H1 (cell line): ENCODE measurements at regions not wholly inside any gene's neighbourhood (a gene's known extent, or its start where the extent isn't known, plus 50 kb on each side); places are given as distances from the start of the nearest gene placed in this dataset.

Experiments
- CTCF ChIA-PET: fragments of 300-600 bp; sonication (Branson Sonifier 250); formaldehyde crosslinking; loops from one replicate; lab custom pipeline; 2021; ENCODE audit not compliant: partially characterized antibody; lab: Charles Lee
- POLR2A ChIA-PET: fragments of 300-600 bp; sonication (Branson Sonifier 250); formaldehyde crosslinking; loops from one replicate; lab custom pipeline; 2021; ENCODE audit warnings: inconsistent platforms; ENCODE audit not compliant: partially characterized antibody; lab: Charles Lee
- DNase-seq, 2 experiments: peaks; one replicate each; pipeline versions ENCODE4 v3.0.0 to v3.0.0-alpha.2; 2010 to 2022; ENCODE audit warnings: low spot score in 2 of 2, low read depth in 1 of 2, mixed read lengths in 1 of 2
- FAIRE-seq: peaks from 2 replicates; lab custom pipeline; 2011; peaks lifted over from hg19 to GRCh38; lab: Jason Lieb, UNC
- H2AFZ ChIP-seq: 2 replicates; pipeline ENCODE4 v1.8.1; 2012; ENCODE audit warnings: low read length, inconsistent platforms
- H2AK5ac ChIP-seq: 2 replicates; pipeline ENCODE4 v1.6.1; 2013; ENCODE audit warnings: low read depth, low read length
- H2BK120ac ChIP-seq: replicated peaks from 2 replicates; pipeline ENCODE3; 2013; ENCODE audit warnings: low read depth, low read length, inconsistent platforms
- H2BK12ac ChIP-seq: 2 replicates; pipeline ENCODE4 v1.6.1; 2013; ENCODE audit warnings: low read depth, low read length
- H2BK15ac ChIP-seq: 2 replicates; pipeline ENCODE4 v1.6.1; 2013; ENCODE audit warnings: low read length
- H2BK20ac ChIP-seq: 2 replicates; pipeline ENCODE4 v1.6.1; 2013; ENCODE audit warnings: low read length
- H2BK5ac ChIP-seq: 2 replicates; pipeline ENCODE4 v1.6.1; 2013; ENCODE audit warnings: low read depth, low read length
- H3K14ac ChIP-seq: 2 replicates; pipeline ENCODE4 v1.6.1; 2013; ENCODE audit warnings: inconsistent platforms; ENCODE audit not compliant: insufficient read length
- H3K18ac ChIP-seq: 2 replicates; pipeline ENCODE4 v1.6.1; 2013; ENCODE audit warnings: low read length; ENCODE audit errors: extremely low read depth
- H3K23ac ChIP-seq: 2 replicates; pipeline ENCODE4 v1.6.1; 2013; ENCODE audit warnings: inconsistent platforms; ENCODE audit not compliant: insufficient read length
- H3K23me2 ChIP-seq: 2 replicates; pipeline ENCODE4 v1.6.1; 2013; ENCODE audit warnings: low read depth, low read length
- H3K27ac ChIP-seq: 2 replicates; pipeline ENCODE4 v1.6.1; 2011; ENCODE audit warnings: low read depth, low read length, inconsistent platforms
- H3K27me3 ChIP-seq, 4 experiments: replicated peaks in 1 of 4; 1 replicate in 1 of 4; 2 replicates in 3 of 4; pipeline versions ENCODE4 v1.6.1 to v1.8.1; 2011 to 2013; ENCODE audit warnings: low read length in 3 of 4, mild to moderate bottlenecking in 3 of 4, inconsistent platforms in 2 of 4, mixed read lengths in 2 of 4, moderate library complexity in 1 of 4; ENCODE audit not compliant: control insufficient read depth in 3 of 4, insufficient read depth in 3 of 4; ENCODE audit errors: extremely low read depth in 1 of 4
- H3K36me3 ChIP-seq, 4 experiments: 2 replicates each; pipeline versions ENCODE4 v1.6.1 to v1.8.1; 2011 to 2013; ENCODE audit warnings: mild to moderate bottlenecking in 4 of 4, low read length in 3 of 4, moderate library complexity in 2 of 4, control low read depth in 1 of 4, inconsistent platforms in 1 of 4; ENCODE audit not compliant: insufficient read depth in 4 of 4, control insufficient read depth in 2 of 4
- H3K4ac ChIP-seq: replicated peaks from 2 replicates; pipeline ENCODE3; 2013; ENCODE audit warnings: low read length, low read depth, mixed read lengths, inconsistent platforms; ENCODE audit not compliant: insufficient read length
- H3K4me1 ChIP-seq, 4 experiments: replicated peaks in 1 of 4; 1 replicate in 1 of 4; 2 replicates in 3 of 4; pipeline versions ENCODE4 v1.6.1 to v1.8.1; 2011 to 2013; ENCODE audit warnings: low read length in 3 of 4, inconsistent platforms in 2 of 4, mixed read lengths in 1 of 4; ENCODE audit not compliant: insufficient read depth in 4 of 4, control insufficient read depth in 3 of 4
- H3K4me2 ChIP-seq, 2 experiments: 2 replicates each; pipeline versions ENCODE4 v1.6.1 to v1.8.1; 2011 to 2013; ENCODE audit warnings: low read depth in 2 of 2, low read length in 2 of 2, control low read depth in 1 of 2, inconsistent platforms in 1 of 2, mild to moderate bottlenecking in 1 of 2; ENCODE audit not compliant: insufficient read depth in 1 of 2
- H3K4me3 ChIP-seq, 4 experiments: fragments of 200-600, 300-600 bp in 1 of 4; sonication (generic), shearing (Covaris generic), sonication (Bioruptor Twin) in 1 of 4; 2 replicates each; pipeline versions ENCODE4 v1.5.1 to v1.8.1; 2011 to 2016; ENCODE audit warnings: low read length in 4 of 4, low read depth in 3 of 4, control low read depth in 2 of 4, inconsistent platforms in 2 of 4, mild to moderate bottlenecking in 2 of 4, mixed read lengths in 1 of 4, moderate library complexity in 1 of 4; ENCODE audit not compliant: insufficient read depth in 2 of 4; ENCODE audit errors: extremely low read depth in 1 of 4
- H3K56ac ChIP-seq: replicated peaks from 2 replicates; pipeline ENCODE3; 2013; ENCODE audit warnings: low read depth, mild to moderate bottlenecking, mixed read lengths, low read length, inconsistent platforms; ENCODE audit not compliant: insufficient read length
- H3K79me1 ChIP-seq: 2 replicates; pipeline ENCODE4 v1.6.1; 2013; ENCODE audit warnings: low read depth, low read length, control low read depth
- H3K79me2 ChIP-seq, 2 experiments: 2 replicates each; pipeline versions ENCODE4 v1.6.1 to v1.8.1; 2012 to 2013; ENCODE audit warnings: low read length in 2 of 2, mild to moderate bottlenecking in 2 of 2, inconsistent platforms in 1 of 2; ENCODE audit not compliant: insufficient read depth in 2 of 2, control insufficient read depth in 1 of 2
- H3K9ac ChIP-seq, 4 experiments: replicated peaks in 1 of 4; 1 replicate in 1 of 4; 2 replicates in 3 of 4; pipeline versions ENCODE4 v1.6.1 to v1.8.1; 2011 to 2013; ENCODE audit warnings: low read depth in 3 of 4, low read length in 3 of 4, control low read depth in 2 of 4, mild to moderate bottlenecking in 2 of 4, moderate library complexity in 2 of 4, inconsistent platforms in 1 of 4; ENCODE audit errors: extremely low read depth in 1 of 4
- H3K9me3 ChIP-seq, 2 experiments: 2 replicates each; pipeline versions ENCODE4 v1.6.1 to v1.8.1; 2012 to 2013; ENCODE audit warnings: mild to moderate bottlenecking in 2 of 2, moderate library complexity in 2 of 2, control low read depth in 1 of 2, inconsistent platforms in 1 of 2, low read depth in 1 of 2, low read length in 1 of 2, mixed read lengths in 1 of 2; ENCODE audit not compliant: insufficient read depth in 2 of 2
- H4K20me1 ChIP-seq, 2 experiments: replicated peaks in 1 of 2; 2 replicates each; pipeline versions ENCODE3 to v1.8.1; 2011 to 2013; ENCODE audit warnings: inconsistent platforms in 2 of 2, low read length in 2 of 2, mild to moderate bottlenecking in 1 of 2; ENCODE audit not compliant: insufficient read depth in 2 of 2, control insufficient read depth in 1 of 2
- H4K5ac ChIP-seq: 2 replicates; pipeline ENCODE4 v1.6.1; 2013; ENCODE audit warnings: low read length, low read depth, mixed read lengths, inconsistent platforms; ENCODE audit not compliant: insufficient read length
- H4K8ac ChIP-seq: 2 replicates; pipeline ENCODE4 v1.8.0; 2013; ENCODE audit warnings: mild to moderate bottlenecking, moderate library complexity, low read length, inconsistent platforms; ENCODE audit not compliant: insufficient read depth; ENCODE audit errors: extremely low read depth
- H4K91ac ChIP-seq: replicated peaks from 2 replicates; pipeline ENCODE3; 2013; ENCODE audit warnings: low read length, mixed read lengths, inconsistent platforms; ENCODE audit not compliant: insufficient read length
- ATF2 ChIP-seq: IDR thresholded peaks from 2 replicates; pipeline ENCODE4 v1.6.1; 2012; ENCODE audit warnings: low read length, inconsistent platforms
- BRCA1 ChIP-seq: IDR thresholded peaks from 2 replicates; pipeline ENCODE4 v1.6.1; 2012; ENCODE audit warnings: low read depth, low read length, improper control_type of control experiment
- CEBPB ChIP-seq: IDR thresholded peaks from 2 replicates; pipeline ENCODE4 v1.6.1; 2012; ENCODE audit warnings: low read depth, low read length
- EGR1 ChIP-seq: IDR thresholded peaks from 2 replicates; pipeline ENCODE4 v1.6.1; 2011; ENCODE audit warnings: low read depth, low read length, borderline replicate concordance
- GABPA ChIP-seq: IDR thresholded peaks from 2 replicates; pipeline ENCODE4 v1.6.1; 2011; ENCODE audit warnings: mild to moderate bottlenecking, low read length, moderate library complexity, borderline replicate concordance; ENCODE audit not compliant: insufficient read depth
- JUN ChIP-seq: IDR thresholded peaks from 2 replicates; pipeline ENCODE4 v1.6.1; 2011; ENCODE audit warnings: low read depth, mild to moderate bottlenecking, improper control_type of control experiment, low read length
- POU5F1 ChIP-seq: IDR thresholded peaks from 2 replicates; pipeline ENCODE4 v1.6.1; 2011; ENCODE audit warnings: low read depth, mild to moderate bottlenecking, low read length, moderate library complexity
- SP1 ChIP-seq: IDR thresholded peaks from 2 replicates; pipeline ENCODE4 v1.6.1; 2011; ENCODE audit warnings: low read depth, low read length
- WGBS, 2 experiments: shearing (Covaris generic) in 1 of 2; methylation state at CpG; one replicate each; pipeline versions ENCODE4 v1.1.6 to v1.1.7; 2013 to 2015; ENCODE audit warnings: low lambda C conversion rate in 2 of 2, mixed read lengths in 2 of 2, inconsistent platforms in 1 of 2, low coverage in 1 of 2, missing lambda C conversion rate in 1 of 2; ENCODE audit not compliant: insufficient replicate concordance in 2 of 2, insufficient coverage in 1 of 2, insufficient read length in 1 of 2; ENCODE audit errors: extremely low coverage in 1 of 2, missing lambda C conversion rate in 1 of 2; 5-methylcytosine and 5-hydroxymethylcytosine counted together

- Histone ChIP-seq H2BK15ac (no peak overlapping the region), H4K5ac (no peak overlapping the region), H3K27me3 (no peaks in the 10 kb centered on the region), H3K23me2 (no peaks in the 10 kb centered on the region), H3K9me3 (no peaks in the 10 kb centered on the region), H4K20me1 (no peaks in the 10 kb centered on the region), H3K79me1 (no peaks in the 10 kb centered on the region), H2BK5ac (no peak overlapping the region), H3K18ac (no peak overlapping the region), H2AFZ (no peak overlapping the region), H3K9ac (no peak overlapping the region), H3K4ac (no peak overlapping the region), H3K27ac (no peak overlapping the region), H2BK20ac (no peak overlapping the region), H3K36me3 (no peaks in the 10 kb centered on the region), H4K8ac (no peak overlapping the region), H3K14ac (no peak overlapping the region), H3K4me3 (no peak overlapping the region), H2AK5ac (no peak overlapping the region), H3K23ac (no peak overlapping the region), H2BK120ac (no peak overlapping the region), H3K4me2 (no peak overlapping the region), H3K56ac (no peak overlapping the region), H3K79me2 (no peaks in the 10 kb centered on the region), H4K91ac (no peak overlapping the region), H3K4me1 (no peaks in the 10 kb centered on the region), H2BK12ac (no peak overlapping the region)
- ChIA-PET CTCF (interaction anchor here (0.7 to 2.2 kb wide), 4 partner anchors 10 to 1273 kb away, joined by 3 to 15 read pairs (median 4); no protein-coding TSS in a partner anchor), POLR2A (no interaction called here)
- no peak for DNase-seq
- no peak for TF ChIP-seq ATF2
- no peak for TF ChIP-seq GABPA
- TF ChIP-seq EGR1: no peak
- no peak for TF ChIP-seq JUN
- TF ChIP-seq SP1: no peak
- no peak for TF ChIP-seq POU5F1
- no peak for TF ChIP-seq CEBPB
- TF ChIP-seq BRCA1: no peak
- FAIRE-seq: no peak
- WGBS, 2 experiments: 88% methylated on average over 4 of the region's 4 CpGs; no CpG with 5 or more reads in 1 of the 2 experiments
Measured at GRCh38 chr6:147017153-147017552, 187.1 kb upstream of the STXBP5 start.
